GM13977 (cell line): ENCODE measurements at regions not wholly inside any gene's neighbourhood (a gene's known extent, or its start where the extent isn't known, plus 50 kb on each side); places are given as distances from the start of the nearest gene placed in this dataset.
A peak's percentile ranks its signal among the peaks of the same experiment; 100 is the strongest.

Source experiments
- DNase-seq: peaks from one replicate; pipeline ENCODE4 v3.0.0; 2012; ENCODE audit warnings: low spot score
- in situ Hi-C: fragments of 300-500 bp; cut with MboI; formaldehyde crosslinking; loops from one replicate; pipeline ENCODE4 v1.12.0; 2022; ENCODE audit warnings: low sequenced_read_pairs, low pct_unique_long_range_greater_than_20kb, mixed read lengths, inconsistent platforms; ENCODE audit not compliant: unreplicated experiment
- TF ChIP-seq, protein P1 (sequence below): IDR thresholded peaks from 2 replicates; pipeline ENCODE4 v1.5.1; 2012; ENCODE audit warnings: mild to moderate bottlenecking, control low read depth; ENCODE audit not compliant: insufficient read depth; ENCODE audit errors: extremely low read depth, missing control alignments

DNA sequence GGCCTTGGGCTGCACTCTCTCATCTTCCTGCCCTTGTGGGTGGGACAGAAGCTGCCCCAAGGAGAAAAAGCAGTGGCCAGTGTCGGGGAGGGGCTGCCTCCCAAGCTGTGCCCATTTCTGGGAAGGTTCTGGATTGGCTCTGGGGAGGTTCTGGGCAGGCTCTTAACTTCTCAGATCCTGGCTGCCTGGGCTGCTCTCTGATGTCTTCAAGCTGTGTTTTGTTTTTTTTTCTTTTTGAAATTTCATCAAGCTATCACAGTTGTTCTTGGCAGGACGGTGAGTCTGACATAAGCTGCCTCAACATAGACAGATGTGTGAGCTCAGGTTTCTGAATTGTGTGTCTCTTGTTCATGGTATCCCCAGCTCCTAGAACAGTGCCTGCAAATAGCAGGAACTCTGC, 1032.0 kb downstream of the BRD1 start:
- TF ChIP-seq, protein P1, sequence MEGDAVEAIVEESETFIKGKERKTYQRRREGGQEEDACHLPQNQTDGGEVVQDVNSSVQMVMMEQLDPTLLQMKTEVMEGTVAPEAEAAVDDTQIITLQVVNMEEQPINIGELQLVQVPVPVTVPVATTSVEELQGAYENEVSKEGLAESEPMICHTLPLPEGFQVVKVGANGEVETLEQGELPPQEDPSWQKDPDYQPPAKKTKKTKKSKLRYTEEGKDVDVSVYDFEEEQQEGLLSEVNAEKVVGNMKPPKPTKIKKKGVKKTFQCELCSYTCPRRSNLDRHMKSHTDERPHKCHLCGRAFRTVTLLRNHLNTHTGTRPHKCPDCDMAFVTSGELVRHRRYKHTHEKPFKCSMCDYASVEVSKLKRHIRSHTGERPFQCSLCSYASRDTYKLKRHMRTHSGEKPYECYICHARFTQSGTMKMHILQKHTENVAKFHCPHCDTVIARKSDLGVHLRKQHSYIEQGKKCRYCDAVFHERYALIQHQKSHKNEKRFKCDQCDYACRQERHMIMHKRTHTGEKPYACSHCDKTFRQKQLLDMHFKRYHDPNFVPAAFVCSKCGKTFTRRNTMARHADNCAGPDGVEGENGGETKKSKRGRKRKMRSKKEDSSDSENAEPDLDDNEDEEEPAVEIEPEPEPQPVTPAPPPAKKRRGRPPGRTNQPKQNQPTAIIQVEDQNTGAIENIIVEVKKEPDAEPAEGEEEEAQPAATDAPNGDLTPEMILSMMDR, result no peak
- in situ Hi-C loops, result no loop called here
- no peak for DNase-seq

- in situ Hi-C loops, result no loop called here
- TF ChIP-seq, protein P1, result no peak
- no peak for DNase-seq
Observed at GRCh38 chr22:48794906-48795305, 1032.8 kb downstream of the BRD1 start.

DNA sequence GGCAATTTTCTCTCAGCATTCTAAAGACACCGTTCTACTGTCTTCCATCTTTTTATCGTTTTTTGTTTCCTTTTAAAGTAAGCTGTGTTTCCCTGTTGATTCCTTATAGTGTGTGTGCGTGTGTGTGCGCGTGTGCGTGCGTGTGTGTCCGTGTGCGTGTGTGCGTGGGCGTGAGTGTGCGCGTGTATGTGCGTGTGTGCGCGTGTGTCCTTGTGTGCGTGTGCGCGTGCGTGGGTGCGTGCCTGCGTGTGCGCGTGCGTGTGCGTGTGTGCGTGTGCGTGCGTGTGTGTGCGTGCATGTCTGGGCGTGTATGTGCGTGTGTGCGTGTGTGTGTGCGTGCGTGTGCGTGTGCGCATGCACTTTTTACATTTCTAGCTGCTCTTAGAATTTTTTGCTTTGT, 1033.7 kb downstream of the BRD1 start:
- DNase-seq, result no peak
- TF ChIP-seq, protein P1, result no peak
- in situ Hi-C loops, result no loop called here

DNA sequence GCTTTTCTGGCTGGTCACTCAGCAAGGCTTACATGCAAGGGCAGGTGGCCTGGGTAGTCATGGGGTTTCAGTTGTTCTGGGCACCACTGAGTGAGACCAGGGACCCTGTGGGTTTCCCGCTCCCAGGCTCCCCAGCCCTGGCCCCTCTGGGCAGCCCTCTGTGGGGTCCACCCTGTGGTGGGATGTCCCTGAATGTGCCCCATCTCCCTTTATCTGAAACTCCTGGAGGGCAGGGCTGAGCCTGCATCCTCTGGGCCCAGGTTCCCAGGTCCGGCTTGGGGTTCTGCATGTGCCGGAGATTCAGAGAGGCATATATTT, 1041.0 kb downstream of the BRD1 start:
- TF ChIP-seq, protein P1, result no peak
- in situ Hi-C loops, result no loop called here
- DNase-seq, result no peak

DNA sequence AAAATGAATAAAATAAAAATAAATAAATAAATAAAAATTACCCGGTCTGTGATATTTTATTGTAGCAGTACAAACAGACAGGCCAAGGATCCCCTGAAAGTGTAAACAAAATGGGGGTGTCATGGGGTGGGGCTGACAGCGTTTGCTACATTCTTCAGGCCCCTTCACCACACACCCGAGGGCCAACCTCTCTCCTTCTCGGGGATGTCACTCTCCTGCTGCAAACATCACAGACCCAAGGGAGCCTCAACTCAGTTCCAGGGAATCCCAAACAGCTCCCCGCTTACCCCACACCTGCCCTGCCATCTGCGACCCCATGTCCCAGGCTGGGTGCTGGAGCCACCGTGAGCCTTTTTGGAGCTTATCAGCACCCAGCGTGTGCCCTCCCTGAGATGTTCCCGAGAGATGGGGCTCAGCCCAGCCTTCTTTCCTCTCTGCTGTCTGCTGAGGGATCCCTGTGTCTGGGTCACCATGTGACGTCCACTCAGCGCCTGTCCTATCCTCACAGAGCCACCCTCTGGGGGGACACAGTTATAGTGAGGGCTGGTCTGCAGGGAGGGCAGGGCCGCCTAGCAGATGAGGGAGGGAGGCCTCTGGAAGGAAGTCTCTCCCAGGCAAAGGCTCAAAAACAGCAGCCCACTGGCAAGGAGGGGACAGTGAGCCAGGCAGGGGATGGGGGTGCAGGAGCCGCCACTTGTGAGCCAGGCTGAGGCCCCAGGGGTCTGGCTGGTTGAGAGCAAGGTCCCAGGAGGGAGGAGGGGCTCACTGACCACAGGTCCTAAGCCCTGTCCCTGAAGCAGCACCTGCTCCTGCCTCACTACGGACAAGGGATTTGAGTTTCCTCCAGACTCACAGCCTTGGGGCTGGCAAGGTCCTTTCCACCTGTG, 1041.6 kb downstream of the BRD1 start:
- in situ Hi-C loops, result no loop called here
- DNase-seq, result peak; percentile 10
- TF ChIP-seq, protein P1, result no peak

GRCh38 chr22:48784701-48785503, 1042.8 kb downstream of the BRD1 start:
- TF ChIP-seq, protein P1, result no peak
- no peak for DNase-seq
- in situ Hi-C loops, result no loop called here
